ENCODE measurements at regions not wholly inside any gene's neighbourhood (a gene's known extent, or its start where the extent isn't known, plus 50 kb on each side); places are given as distances from the start of the nearest gene placed in this dataset.

- Histone ChIP-seq H3K9me3 (no peaks in the 10 kb centered on the region), H3K27me3 (replicated peaks; ENCODE audit: insufficient read depth) (no peaks in the 10 kb centered on the region), H3K27ac (no peak overlapping the region), H3K4me3 (no peak overlapping the region), H3K4me1 (replicated peaks) (no peaks in the 10 kb centered on the region), H3K36me3 (no peaks in the 10 kb centered on the region)
- no peak for DNase-seq (ENCODE audit: low spot score)
- 95% methylated on average over 2 of the region's 2 CpGs for WGBS
- intact Hi-C loops (cut with DNase I) = no loop called here
- TF ChIP-seq POLR2AphosphoS5 (IDR thresholded peaks at IDR 0.05) (no peak), CTCF (IDR thresholded peaks at IDR 0.05) (no peak), POLR2A (IDR thresholded peaks at IDR 0.05) (no peak)
These were observed 133.5 kb upstream of the GADL1 start for GRCh38 chr3:31027914-31028313.

- DNase-seq (ENCODE audit: low spot score) = no peak
- Histone ChIP-seq H3K4me1 (replicated peaks) (no peaks in the 10 kb centered on the region), H3K4me3 (no peak overlapping the region), H3K27ac (no peak overlapping the region), H3K9me3 (no peaks in the 10 kb centered on the region), H3K27me3 (replicated peaks; ENCODE audit: insufficient read depth) (no peaks in the 10 kb centered on the region), H3K36me3 (no peaks in the 10 kb centered on the region)
- intact Hi-C loops (cut with DNase I) = no loop called here
- no peak for TF ChIP-seq POLR2A (IDR thresholded peaks at IDR 0.05)
- TF ChIP-seq CTCF (IDR thresholded peaks at IDR 0.05) = no peak
- TF ChIP-seq POLR2AphosphoS5 (IDR thresholded peaks at IDR 0.05) = no peak
- WGBS = 63% methylated on average over 1 of the region's 1 CpG
These were observed 134.3 kb upstream of the GADL1 start for GRCh38 chr3:31028766-31029165.

- intact Hi-C loops (cut with DNase I) = no loop called here
- no peaks in the 10 kb centered on the region for H3K9me3 ChIP-seq
- no peaks in the 10 kb centered on the region for H3K36me3 ChIP-seq
- no peak overlapping the region for H3K4me3 ChIP-seq
- no peak for DNase-seq (ENCODE audit: low spot score)
- H3K27ac ChIP-seq = no peak overlapping the region
- H3K4me1 ChIP-seq (replicated peaks) = no peaks in the 10 kb centered on the region
- H3K27me3 ChIP-seq (replicated peaks; ENCODE audit: insufficient read depth) = no peaks in the 10 kb centered on the region
- 73% methylated on average over 3 of the region's 3 CpGs for WGBS
- TF ChIP-seq POLR2AphosphoS5 (IDR thresholded peaks at IDR 0.05) (no peak), POLR2A (IDR thresholded peaks at IDR 0.05) (no peak), CTCF (IDR thresholded peaks at IDR 0.05) (no peak)
These were observed 135.2 kb upstream of the GADL1 start for GRCh38 chr3:31029706-31030105.

- intact Hi-C loops (cut with DNase I) = no loop called here
- no peaks in the 10 kb centered on the region for H3K4me1 ChIP-seq (replicated peaks)
- H3K9me3 ChIP-seq = no peaks in the 10 kb centered on the region
- no peak for DNase-seq (ENCODE audit: low spot score)
- 91% methylated on average over 1 of the region's 1 CpG for WGBS
- TF ChIP-seq CTCF (IDR thresholded peaks at IDR 0.05) (no peak), POLR2AphosphoS5 (IDR thresholded peaks at IDR 0.05) (no peak), POLR2A (IDR thresholded peaks at IDR 0.05) (no peak)
- H3K27ac ChIP-seq = no peak overlapping the region
- H3K36me3 ChIP-seq = no peaks in the 10 kb centered on the region
- no peak overlapping the region for H3K4me3 ChIP-seq
- no peaks in the 10 kb centered on the region for H3K27me3 ChIP-seq (replicated peaks; ENCODE audit: insufficient read depth)
These were observed 141.2 kb upstream of the GADL1 start for GRCh38 chr3:31035681-31036080.

- H3K4me3 ChIP-seq = no peak overlapping the region
- no peaks in the 10 kb centered on the region for H3K4me1 ChIP-seq (replicated peaks)
- TF ChIP-seq POLR2A (IDR thresholded peaks at IDR 0.05) (no peak), CTCF (IDR thresholded peaks at IDR 0.05) (no peak)
- no peaks in the 10 kb centered on the region for H3K9me3 ChIP-seq
- H3K27ac ChIP-seq = no peak overlapping the region
- H3K36me3 ChIP-seq = no peaks in the 10 kb centered on the region
- WGBS = 98% methylated on average over 3 of the region's 3 CpGs
- DNase-seq (ENCODE audit: low spot score) = no peak
- no peaks in the 10 kb centered on the region for H3K27me3 ChIP-seq (replicated peaks; ENCODE audit: insufficient read depth)
- intact Hi-C loops (cut with DNase I) = no loop called here
These were observed 143.8 kb upstream of the GADL1 start for GRCh38 chr3:31038086-31038739.

Data from prostate gland (tissue), 2 donors.